Endothelial cell of umbilical vein (primary cell): ENCODE measurements at regions not wholly inside any gene's neighbourhood (a gene's known extent, or its start where the extent isn't known, plus 50 kb on each side); places are given as distances from the start of the nearest gene placed in this dataset.

ENCODE experiments used
- BruUV-seq: library from RNA; stranded (reverse); fragments of 400-500 nt; replicated peaks from 2 replicates; lab custom pipeline; 2021; lab: Mats Ljungman, UMichigan
- CTCF ChIA-PET: fragments of 300-600, 350-600 bp; sonication (Branson Sonifier 250); formaldehyde crosslinking; loops from one replicate; lab custom pipeline; 2021; ENCODE audit warnings: antibody characterized with exemption, inconsistent platforms; lab: Charles Lee
- POLR2A ChIA-PET: fragments of 300-600, 350-600 bp; sonication (Branson Sonifier 250); formaldehyde crosslinking; loops from one replicate; lab custom pipeline; 2021; ENCODE audit warnings: antibody characterized with exemption, inconsistent platforms; lab: Charles Lee
- DNase-seq: peaks from one replicate; pipeline ENCODE4 v3.0.0-alpha.2; 2011; ENCODE audit warnings: low read depth, low spot score
- FAIRE-seq: peaks from 2 replicates; lab custom pipeline; 2011; peaks lifted over from hg19 to GRCh38; lab: Jason Lieb, UNC
- H2AFZ ChIP-seq: 2 replicates; pipeline ENCODE4 v1.6.0; 2012; ENCODE audit warnings: low read depth, low read length, control low read depth, inconsistent platforms
- H3K27ac ChIP-seq: 2 replicates; pipeline ENCODE4 v1.5.1; 2011; ENCODE audit warnings: low read depth, mild to moderate bottlenecking, control low read depth, low read length, moderate library complexity; ENCODE audit not compliant: insufficient read depth
- H3K27me3 ChIP-seq, 2 experiments: 2 replicates each; pipeline versions ENCODE4 v1.6.0 to v1.6.1; 2011; ENCODE audit warnings: low read length in 2 of 2, mixed read lengths in 1 of 2; ENCODE audit not compliant: control insufficient read depth in 2 of 2, insufficient read depth in 2 of 2
- H3K36me3 ChIP-seq, 2 experiments: 2 replicates in 1 of 2; 3 replicates in 1 of 2; pipeline ENCODE4 v1.5.1; 2011; ENCODE audit warnings: low read length in 2 of 2, mild to moderate bottlenecking in 1 of 2, moderate library complexity in 1 of 2; ENCODE audit not compliant: control insufficient read depth in 2 of 2, insufficient read depth in 2 of 2; ENCODE audit errors: extremely low read depth in 1 of 2
- H3K4me1 ChIP-seq: 3 replicates; pipeline ENCODE4 v1.5.1; 2011; ENCODE audit warnings: mild to moderate bottlenecking, low read length; ENCODE audit not compliant: control insufficient read depth, insufficient read depth; ENCODE audit errors: extremely low read depth
- H3K4me2 ChIP-seq: 2 replicates; pipeline ENCODE4 v1.6.1; 2011; ENCODE audit warnings: low read length, control low read depth, mixed read lengths; ENCODE audit not compliant: insufficient read depth
- H3K4me3 ChIP-seq, 3 experiments: fragments of 200-600 bp in 1 of 3; sonication (generic), shearing (Covaris generic) in 1 of 3; replicated peaks in 1 of 3; 2 replicates each; pipeline ENCODE4 v1.5.1; 2011 to 2016; ENCODE audit warnings: control low read depth in 3 of 3, low read length in 3 of 3, mild to moderate bottlenecking in 2 of 3, inconsistent platforms in 1 of 3, low read depth in 1 of 3, moderate library complexity in 1 of 3; ENCODE audit not compliant: insufficient read depth in 1 of 3
- H3K79me2 ChIP-seq: 2 replicates; pipeline ENCODE4 v1.6.0; 2012; ENCODE audit warnings: low read length, inconsistent platforms; ENCODE audit not compliant: control insufficient read depth, insufficient read depth
- H3K9ac ChIP-seq: replicated peaks from 2 replicates; pipeline ENCODE3; 2011; ENCODE audit warnings: low read length, control low read depth; ENCODE audit not compliant: insufficient read depth; ENCODE audit errors: extremely low read depth
- H3K9me1 ChIP-seq: replicated peaks from 3 replicates; pipeline ENCODE4 v1.6.0; 2011; ENCODE audit warnings: mild to moderate bottlenecking, low read length; ENCODE audit not compliant: control insufficient read depth, insufficient read depth; ENCODE audit errors: extremely low read depth
- H3K9me3 ChIP-seq: replicated peaks from 2 replicates; pipeline ENCODE4 v1.5.1; 2012; ENCODE audit warnings: low read length, inconsistent platforms; ENCODE audit not compliant: control insufficient read depth, insufficient read depth
- H4K20me1 ChIP-seq: replicated peaks from 2 replicates; pipeline ENCODE3; 2011; ENCODE audit warnings: mild to moderate bottlenecking, low read length; ENCODE audit not compliant: control insufficient read depth, insufficient read depth; ENCODE audit errors: extremely low read depth
- CTCF ChIP-seq, 2 donors: IDR thresholded peaks; 1 replicate in 1 of 2; 2 replicates in 1 of 2; pipeline ENCODE4 v1.5.1; 2011; ENCODE audit warnings: low read length in 2 of 2, mild to moderate bottlenecking in 2 of 2, moderate library complexity in 2 of 2, control low read depth in 1 of 2, inconsistent platforms in 1 of 2, low read depth in 1 of 2; ENCODE audit not compliant: insufficient read depth in 1 of 2; ENCODE audit errors: extremely low read depth in 1 of 2
- EZH2 ChIP-seq: IDR thresholded peaks from 2 replicates; pipeline ENCODE4 v1.6.1; 2012; ENCODE audit warnings: borderline replicate concordance, low read depth, mild to moderate bottlenecking, moderate library complexity, low read length, inconsistent platforms; ENCODE audit not compliant: severe bottlenecking
- FOS ChIP-seq: IDR thresholded peaks from 2 replicates; pipeline ENCODE4 v1.6.1; 2011; ENCODE audit warnings: mild to moderate bottlenecking, low read length, moderate library complexity, borderline replicate concordance; ENCODE audit not compliant: insufficient read depth
- GATA2 ChIP-seq: IDR thresholded peaks from 2 replicates; pipeline ENCODE4 v1.7.0; 2011; ENCODE audit warnings: low read depth, mild to moderate bottlenecking, moderate library complexity, mixed read lengths, low read length; ENCODE audit not compliant: insufficient read length, insufficient read depth
- JUN ChIP-seq: IDR thresholded peaks from 2 replicates; pipeline ENCODE4 v1.6.1; 2011; ENCODE audit warnings: borderline replicate concordance, low read depth; ENCODE audit not compliant: insufficient read length, insufficient read depth
- MAX ChIP-seq: IDR thresholded peaks from 2 replicates; pipeline ENCODE4 v1.6.1; 2011; ENCODE audit not compliant: insufficient read depth, insufficient read length
- MYC ChIP-seq: IDR thresholded peaks from one replicate; pipeline ENCODE4 v1.6.1; 2011; ENCODE audit warnings: mild to moderate bottlenecking, low read depth, low read length
- POLR2A ChIP-seq: IDR thresholded peaks from 2 replicates; pipeline ENCODE4 v1.6.1; 2012; ENCODE audit warnings: low read depth, mild to moderate bottlenecking, control low read depth, low read length
- POLR2AphosphoS5 ChIP-seq: IDR thresholded peaks from 2 replicates; pipeline ENCODE4 v1.6.1; 2012; ENCODE audit warnings: low read depth, mild to moderate bottlenecking, control low read depth, low read length, moderate library complexity; ENCODE audit not compliant: insufficient read depth
- dilution Hi-C: fragments of 300-500 bp; cut with MboI; formaldehyde crosslinking; loops from one replicate; pipeline ENCODE4 v1.15.0; 2019; ENCODE audit warnings: low sequenced_read_pairs; ENCODE audit not compliant: extremely low pct_ligation_motif_present
- intact Hi-C: fragments of 100-400 bp; cut with micrococcal nuclease; formaldehyde crosslinking; loops from one replicate; pipeline ENCODE4 v1.10.0; 2022

GRCh38 chr1:59045137-59045536 is 251.8 kb upstream of the FGGY start:
- TF ChIP-seq POLR2A (no peak), GATA2 (no peak), MAX (no peak), EZH2 (no peak), CTCF (IDR thresholded peaks at IDR 0.05; ENCODE audit: extremely low read depth in 1 of 2, insufficient read depth in 1 of 2, low read depth in 1 of 2, low read length in 2 of 2) (no peak), JUN (no peak), MYC (no peak), FOS (no peak), POLR2AphosphoS5 (no peak)
- Histone ChIP-seq H3K4me1 (no peaks in the 10 kb centered on the region), H3K36me3 (no peaks in the 10 kb centered on the region), H3K27me3 (no peaks in the 10 kb centered on the region), H3K9me1 (no peaks in the 10 kb centered on the region), H3K9me3 (no peaks in the 10 kb centered on the region), H4K20me1 (no peaks in the 10 kb centered on the region), H3K4me2 (no peak overlapping the region), H3K79me2 (no peaks in the 10 kb centered on the region), H3K27ac (no peak overlapping the region), H3K9ac (no peak overlapping the region), H3K4me3 (no peak overlapping the region), H2AFZ (no peak overlapping the region)
- no TSS peak for BruUV-seq
- FAIRE-seq (no peak), DNase-seq (no peak)
- ChIA-PET CTCF (no interaction called here), POLR2A (no interaction called here)
- intact Hi-C loops = no loop called here
- dilution Hi-C loops = no loop called here
